ENCODE measurements at regions not wholly inside any gene's neighbourhood (a gene's known extent, or its start where the extent isn't known, plus 50 kb on each side); places are given as distances from the start of the nearest gene placed in this dataset.

DNA sequence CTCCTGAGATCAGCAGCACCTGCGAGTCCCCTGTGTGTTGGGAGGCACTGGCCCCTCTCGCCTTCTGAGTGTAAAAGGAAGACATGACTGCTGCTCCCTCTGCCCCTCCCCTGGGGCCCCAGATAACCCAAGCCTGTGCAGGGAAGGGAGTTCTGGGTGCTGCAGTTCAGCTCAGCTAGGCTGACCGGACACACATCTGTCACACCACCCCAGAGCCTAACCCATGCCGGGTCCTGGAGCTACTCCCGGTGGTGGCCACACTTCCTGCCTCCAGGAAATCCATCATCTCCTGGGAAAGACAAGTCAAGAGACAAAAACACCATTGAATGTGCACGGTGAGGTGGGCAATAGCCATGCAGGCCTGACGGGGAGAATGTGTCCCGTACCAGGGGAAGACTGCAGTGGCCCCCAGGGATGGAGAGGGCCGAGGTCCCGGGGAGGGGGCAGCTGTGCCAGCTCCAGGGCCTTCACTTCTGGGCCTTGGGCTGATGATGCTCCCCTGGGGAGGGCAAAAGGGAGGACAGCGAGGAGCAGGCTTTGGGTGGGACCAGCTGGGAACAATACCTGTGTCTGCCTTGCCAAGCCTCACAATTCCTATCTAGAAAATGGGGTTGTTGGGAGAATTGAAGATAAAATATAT, 210.6 kb downstream of the TFCP2L1 start:
- DNase-seq: no peak

DNA sequence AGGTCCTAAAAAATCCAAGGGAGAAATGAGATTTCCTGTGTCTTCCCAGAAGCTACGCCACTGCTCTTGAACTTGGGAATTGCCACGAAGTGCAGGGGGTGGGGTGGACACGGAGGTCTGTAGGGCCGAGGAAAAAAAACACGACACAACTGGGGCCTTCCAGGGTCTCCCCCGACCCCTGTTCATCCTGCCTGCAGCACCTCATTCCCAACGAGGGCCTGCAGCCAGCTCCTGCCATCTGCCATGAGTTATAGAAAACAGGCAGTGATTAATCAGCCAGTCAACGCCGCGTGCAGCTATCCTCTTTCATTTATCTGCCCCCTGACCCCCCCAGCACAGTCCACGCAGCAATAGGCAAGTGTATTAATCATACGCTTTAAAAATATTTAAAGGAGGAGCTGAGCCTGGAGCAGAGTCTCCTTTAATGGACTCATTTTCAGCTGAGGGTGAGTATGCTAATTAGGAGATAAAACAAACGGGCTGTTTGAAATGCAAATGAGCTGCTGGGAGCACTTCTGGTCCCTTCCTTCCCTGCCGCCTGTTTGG, 209.9 kb downstream of the TFCP2L1 start:
- peak in 1 of 2 donors; percentile 54 for DNase-seq

DNA sequence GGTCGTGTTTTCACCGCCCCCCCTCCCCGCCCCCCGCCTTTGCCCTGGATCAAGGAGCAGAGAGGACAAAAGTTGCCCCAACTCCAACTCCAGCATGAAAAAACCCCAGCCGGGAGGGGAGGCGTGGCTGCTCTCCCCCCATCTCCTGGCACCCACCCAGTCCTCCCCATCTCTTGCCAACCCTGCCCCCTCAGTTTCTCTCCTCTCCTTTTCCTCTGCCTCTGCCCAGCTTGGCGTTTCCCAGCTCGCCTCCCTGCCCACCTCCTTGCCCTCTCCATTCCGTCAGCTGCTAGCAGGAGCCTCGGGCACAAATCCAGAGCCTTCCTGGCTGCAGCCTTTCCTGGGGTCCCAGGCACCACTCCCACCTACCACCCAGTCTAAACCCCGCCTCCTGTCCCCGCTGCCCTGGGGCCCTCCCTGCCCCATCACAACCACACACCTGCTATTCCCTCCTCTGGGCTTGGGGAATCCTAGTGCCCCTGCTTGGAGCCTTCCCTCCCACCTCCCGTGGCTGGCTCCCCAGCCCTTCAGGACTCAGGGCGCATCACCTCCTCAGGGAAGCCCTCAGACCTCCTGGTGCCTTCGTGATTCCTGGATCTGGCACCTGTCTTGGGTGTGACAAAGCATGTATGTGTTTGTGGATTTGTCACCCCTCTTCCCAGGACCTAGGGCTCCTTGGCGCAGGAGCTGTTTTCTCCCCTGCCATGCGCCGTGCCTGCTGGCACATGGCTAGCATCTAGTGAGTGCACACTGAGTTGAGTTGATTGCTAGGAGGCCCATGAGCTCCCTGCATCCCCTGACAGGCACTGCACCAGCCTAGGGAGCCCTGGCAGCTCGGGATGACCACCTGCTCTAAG, 209.1 kb downstream of the TFCP2L1 start:
- DNase-seq: no peak

DNA sequence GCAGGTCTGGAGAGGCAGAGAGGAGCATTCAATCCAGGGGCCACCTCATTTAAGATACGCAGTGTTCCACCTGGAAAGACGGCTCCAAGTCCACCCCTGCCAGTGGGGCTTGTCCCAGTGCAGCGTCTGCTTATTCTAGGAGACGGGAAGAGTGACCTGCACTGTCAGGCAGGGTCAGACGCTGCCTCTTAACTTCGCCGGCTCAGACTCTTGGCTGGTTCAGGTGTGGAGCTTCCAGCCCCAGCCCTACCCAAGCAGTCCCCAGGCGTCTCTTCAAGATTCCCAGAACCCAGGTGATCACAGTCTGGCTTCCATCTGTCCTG, 208.5 kb downstream of the TFCP2L1 start:
- DNase-seq: no peak

DNA sequence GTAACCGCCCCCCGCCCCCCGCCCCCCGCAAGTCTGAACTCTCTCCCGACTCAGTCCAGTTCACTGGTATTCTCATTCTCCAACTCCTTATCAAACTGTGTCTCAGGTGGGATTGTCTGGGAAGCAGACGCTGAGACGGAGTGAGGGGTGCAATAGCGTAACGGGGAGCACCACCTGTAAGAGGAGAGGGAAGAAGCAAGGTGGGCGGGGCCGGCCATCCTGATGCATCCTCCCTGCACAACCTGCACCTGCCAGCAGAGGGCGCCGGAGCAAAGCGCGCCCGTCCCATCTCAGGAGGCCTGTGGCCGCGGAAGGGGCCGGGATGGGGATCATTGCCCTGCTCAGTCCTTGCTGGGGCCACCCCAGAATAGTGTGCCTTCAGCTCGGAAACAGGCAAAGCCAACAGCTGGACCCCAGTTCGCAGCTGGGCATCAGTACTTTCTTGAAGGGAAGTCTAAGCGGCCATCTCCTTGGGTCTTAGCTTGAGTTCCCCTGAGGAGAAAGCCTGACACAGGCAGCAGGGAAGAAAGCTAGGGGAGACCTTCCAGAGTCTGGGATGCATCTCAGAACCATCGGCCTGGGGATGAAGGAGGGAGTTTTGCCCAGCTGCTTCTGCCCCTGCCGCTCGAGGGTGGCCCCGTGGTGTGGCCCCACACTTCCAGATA, 208.0 kb downstream of the TFCP2L1 start:
- no peak for DNase-seq

DNA sequence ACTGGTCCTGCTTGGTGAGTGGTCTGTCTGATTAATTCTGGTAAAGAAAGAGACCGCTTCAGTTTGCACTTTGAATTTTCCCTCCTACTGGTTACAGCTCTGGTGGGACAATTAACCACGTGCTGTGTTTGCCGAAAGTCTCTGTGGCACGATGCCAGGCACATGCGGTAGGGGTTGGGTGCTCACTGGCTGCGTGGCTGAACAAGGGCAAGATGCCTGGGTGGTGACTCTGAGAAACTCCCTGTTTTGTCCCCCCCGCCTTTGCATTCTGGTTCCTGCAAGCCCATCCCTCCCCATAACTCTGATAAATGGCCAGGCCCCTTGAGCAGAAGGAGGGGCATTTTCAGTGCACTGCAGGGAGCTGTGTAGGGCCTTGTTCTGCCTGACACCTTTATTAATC, 206.1 kb downstream of the TFCP2L1 start:
- no peak for DNase-seq

DNA sequence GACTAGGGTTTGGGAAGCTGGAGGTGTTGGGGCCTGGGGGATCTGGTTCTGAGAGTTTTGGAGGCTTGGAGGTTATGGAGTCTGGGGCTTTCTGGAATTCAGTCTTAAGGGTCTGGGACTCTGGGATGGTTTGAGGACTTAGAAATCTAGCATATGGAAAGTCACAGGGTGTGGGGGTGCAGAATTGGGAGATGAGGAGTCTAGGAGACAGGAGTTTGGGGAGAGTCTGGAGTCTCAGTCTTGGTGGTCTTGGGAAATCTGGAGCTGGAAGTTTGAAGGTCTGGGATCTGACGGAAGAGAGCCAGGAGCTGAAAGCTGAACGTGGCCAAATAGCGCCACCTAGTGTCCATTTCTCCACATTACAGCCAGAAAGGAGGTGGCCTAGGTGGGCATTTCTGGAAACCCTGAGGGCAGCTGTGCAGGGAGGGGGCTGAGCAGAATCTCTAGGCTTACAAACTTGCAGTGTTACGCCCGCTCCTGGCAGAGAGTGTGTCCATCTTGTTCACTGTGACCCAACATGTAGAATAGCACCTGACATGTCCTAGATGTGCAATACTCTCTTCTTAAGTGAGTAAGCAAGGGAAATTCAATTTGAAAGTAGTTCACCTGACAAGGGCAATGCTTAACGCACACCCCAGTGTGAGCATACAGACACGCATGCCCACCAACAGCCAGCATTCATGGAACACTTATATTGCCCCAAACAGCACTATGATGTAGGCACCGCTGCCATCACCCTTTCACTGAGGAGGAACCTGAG, 204.8 kb downstream of the TFCP2L1 start:
- peak; percentile 53 to 74 for DNase-seq

DNA sequence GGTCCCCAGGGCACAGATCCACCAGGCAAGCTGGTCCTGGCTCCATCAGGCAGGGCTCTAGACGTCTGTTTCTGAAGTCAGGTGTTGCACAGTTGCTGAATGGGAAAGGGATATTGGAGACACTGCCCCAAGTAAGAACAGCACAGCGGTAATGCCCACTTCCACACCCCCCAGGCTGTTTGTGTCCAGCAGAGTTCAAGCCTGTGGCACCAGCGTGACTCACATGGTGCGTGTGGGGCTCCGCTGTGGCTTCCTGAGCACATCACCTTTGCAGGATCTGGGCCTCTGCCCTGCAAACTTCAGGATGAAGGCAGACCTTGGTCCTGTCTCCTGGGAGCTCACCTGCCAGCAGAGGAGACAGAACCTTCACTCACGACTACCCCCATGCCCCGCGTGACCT, 203.3 kb downstream of the TFCP2L1 start:
- no peak for DNase-seq

DNA sequence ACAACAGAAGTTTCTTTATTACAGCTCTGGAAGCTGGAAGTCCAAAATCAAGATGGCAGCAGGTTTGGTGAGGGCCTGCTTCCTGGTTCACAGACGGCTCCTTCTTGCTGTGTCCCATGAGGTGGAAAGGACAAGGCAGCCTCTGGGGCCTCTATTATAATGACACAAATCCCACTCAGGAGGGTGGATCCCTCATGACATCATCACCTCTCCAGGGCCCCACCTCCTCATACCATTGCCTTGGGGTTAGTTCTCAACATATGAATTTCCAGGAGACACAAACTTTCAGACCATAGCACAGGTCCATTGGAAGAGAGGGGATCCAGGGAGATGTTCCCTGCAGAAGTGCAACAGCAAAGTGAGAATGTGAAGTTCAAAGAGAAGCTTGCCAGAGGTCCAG, 202.8 kb downstream of the TFCP2L1 start:
- no peak for DNase-seq

DNA sequence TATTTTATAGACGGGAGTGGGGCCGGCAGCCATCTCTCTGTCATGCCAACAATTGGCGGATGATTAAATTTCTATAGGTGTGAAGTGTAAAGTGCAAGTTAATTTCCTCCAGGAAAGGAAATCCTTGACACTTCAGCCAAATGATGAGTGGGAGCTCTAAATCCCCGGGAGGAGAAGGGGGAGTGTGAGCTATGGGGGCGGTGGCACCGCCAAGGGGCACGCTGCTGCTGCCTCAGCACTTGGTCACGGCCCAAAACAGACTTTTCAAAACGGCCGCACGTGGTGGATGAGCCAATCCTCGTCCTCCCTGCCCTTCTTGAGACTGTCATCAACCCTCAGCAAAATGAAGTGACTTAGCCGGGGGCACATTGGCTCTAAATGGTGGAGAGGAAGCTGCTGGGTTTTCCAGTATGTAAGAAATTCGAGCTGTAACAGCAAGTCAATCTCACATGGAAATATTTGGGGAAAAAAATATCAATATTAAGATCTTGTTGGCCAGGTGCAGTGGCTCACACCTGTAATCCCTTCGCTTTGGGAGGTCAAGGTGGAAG, 200.8 kb downstream of the TFCP2L1 start:
- no peak for DNase-seq

DNA sequence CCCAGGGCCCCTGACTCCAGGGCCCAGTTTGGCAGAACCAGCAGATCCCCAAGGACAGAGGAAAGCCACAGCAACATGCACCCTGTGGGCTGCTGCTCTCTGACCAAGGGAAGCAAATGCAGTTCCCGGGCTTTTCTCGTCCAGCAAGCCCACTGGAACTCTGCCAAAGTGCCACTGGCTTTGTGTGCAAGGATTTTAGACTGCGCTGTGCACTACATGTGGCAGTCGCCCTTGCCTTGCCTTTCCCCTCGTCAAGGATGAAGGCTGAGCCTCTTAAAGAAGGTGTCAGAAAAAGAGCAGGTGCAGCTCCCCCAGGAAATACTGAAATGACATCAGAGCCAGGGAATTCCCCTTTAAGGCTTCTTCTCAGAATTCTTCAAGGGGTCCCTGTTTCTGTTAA, 199.2 kb downstream of the TFCP2L1 start:
- DNase-seq: no peak

DNA sequence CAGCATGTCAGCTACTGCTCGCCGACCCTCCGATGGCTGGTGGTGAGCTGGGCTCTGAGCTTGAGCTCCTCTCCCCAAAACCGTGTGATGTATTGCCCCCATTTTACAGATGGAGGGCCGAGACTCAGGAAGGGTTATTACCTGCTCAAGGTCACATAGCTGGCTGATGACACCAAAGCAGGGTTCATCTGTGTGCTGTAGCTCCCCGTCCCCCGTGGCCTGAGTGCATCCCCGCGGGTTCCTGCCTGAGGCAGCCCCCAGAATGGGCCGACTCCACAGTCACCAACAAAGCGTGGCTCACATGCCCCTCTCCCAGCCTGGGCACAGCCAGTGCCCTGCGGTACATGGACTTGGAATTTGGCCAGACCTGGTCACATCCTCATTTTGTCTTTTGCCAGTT, 198.6 kb downstream of the TFCP2L1 start:
- DNase-seq: no peak

DNA sequence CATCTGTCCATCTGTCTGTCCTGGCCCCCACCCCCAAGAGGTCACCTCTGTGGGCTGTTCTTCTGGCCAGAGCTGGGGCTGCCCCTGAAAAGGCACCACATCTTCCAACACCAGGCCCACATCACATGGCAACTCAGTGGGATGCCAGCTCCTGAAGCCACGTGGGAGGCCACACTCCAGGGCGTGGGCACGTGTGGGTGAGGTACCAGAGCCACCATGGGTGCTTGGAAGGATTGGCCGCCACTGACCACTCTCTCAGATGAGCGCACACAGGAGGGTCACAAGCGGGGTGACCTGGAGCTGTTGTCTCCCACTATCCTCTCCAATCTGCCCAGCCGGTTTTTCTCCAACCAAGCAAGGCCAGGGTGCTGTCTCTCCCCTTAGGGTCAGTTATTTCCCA, 197.9 kb downstream of the TFCP2L1 start:
- DNase-seq: no peak

DNA sequence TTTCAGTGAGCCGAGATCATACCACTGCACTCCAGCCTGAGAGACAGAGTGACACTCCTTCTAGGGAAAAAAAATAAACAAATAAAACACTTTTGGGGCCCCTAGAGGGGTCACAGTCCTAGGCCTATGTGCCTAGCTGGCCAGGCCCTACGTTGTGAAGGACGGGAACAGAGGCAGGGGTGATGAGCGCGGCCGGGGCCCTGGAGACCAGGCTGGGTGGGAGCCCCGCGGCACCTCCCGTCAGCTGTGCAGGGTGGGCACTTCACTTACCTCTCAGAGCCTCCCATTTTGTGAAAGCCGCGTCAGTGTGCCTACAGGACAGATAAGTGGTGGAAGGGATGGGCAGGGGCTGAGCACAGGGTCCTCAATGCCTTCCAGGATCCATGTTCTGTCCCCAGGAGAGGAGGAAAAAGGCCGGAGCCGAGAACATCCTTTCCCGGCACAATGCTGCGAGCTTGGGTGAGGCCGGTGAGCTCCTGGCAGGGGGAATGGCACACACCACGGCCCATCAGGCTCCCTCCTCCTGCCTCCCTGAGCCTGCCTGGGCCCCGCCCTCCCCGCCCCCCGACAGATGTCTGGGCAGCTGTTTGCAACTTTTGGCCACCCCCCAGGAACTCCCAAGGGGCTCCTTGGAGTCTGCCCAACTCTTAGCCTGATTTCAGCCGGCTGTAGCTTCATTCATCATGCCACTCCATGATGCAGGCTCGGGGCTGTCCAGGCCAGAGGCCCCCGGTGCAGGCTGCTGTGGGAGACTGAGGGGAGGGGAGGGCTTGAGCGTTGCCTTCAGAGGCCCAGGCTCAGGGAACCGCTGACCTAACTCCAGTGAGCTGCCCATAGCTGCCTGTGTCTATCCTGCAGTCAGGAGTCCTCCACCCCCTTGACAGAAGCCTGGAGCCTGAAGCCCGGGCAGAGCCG, 196.5 kb downstream of the TFCP2L1 start:
- peak; percentile 64 to 73 for DNase-seq

DNA sequence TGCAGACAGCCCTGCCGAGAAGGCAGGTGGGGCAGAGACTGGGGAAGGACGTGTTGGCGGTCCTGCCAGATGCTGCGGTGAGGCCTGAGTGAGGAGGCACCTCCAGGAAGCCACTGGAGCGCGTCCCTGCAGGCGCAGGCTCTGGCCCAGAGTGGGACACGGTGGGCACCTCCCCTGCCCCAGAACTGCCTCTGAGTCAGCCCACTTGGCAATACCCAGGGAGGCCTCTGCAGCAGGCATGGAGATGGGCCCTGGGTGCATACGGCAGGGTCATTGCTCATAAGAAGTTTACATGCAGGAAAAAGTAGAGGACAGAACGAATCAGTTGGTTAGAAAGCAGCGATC, 195.9 kb downstream of the TFCP2L1 start:
- DNase-seq: no peak

DNA sequence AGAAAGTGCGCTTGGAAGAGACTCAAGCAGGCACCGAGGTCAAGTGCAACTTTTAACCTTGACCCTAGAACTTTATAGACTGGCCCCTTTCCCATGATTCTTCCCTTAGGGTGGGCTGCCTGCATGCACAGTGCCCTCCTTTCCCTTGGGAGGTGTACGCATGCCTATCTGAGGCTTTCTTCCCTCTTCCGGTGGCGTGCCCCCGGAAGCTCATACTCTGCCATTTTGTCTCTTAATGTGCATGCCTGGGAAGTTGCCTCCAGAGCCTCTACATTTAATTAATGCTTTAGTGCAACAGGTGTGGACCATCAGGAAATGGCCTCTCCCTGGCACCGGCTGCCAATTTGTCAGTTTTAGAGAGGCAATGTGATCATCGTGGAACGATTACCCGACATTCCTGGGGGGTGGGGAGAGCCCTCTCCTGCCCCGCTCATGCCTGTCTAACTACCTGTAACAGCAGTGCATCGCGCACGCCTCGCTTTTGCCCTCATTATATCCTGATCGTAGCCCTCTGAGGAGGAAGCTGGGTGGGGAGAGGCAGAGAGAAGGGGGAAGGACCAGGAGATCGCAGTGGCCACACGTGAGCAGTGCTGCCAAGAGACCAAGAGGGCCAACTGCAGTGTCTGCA, 194.8 kb downstream of the TFCP2L1 start:
- no peak for DNase-seq

DNA sequence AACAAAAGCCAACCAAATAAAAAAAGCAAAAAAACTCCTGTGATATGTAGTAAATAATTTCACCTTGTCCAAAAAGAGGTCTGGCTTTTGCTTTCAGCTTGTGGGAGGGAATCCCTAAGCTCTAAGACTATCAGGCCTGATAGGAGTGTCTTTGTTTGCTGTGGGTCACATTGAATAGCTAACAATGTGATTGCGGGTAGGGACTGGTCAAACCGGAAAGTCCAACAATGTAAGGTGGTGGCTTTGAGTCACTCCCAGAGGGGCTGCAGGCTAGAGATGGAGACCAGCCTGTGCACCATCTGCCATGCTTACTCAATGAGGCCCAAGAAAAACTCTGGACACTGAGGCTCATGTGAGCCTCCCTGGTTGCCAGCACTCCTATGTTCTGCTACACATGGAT, 192.9 kb downstream of the TFCP2L1 start:
- DNase-seq: no peak

DNA sequence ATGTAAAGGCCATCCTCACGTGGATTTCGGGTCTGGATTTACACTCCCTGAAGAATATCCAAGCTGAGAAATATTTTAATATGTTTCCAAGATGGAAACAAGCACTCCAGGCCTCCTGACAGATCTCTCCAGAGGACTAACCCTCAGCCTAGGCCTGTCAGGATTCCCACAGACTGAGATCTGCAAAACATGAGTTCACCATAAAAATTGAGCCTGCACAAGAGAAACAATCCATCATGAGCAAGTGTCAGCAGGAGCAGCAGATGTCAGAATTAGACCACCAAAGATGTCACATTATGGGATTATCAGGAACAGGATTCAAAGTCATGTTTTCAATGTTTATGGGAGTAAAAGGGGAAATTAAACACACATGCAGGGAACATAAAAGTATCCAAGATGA, 191.3 kb downstream of the TFCP2L1 start:
- DNase-seq: no peak

DNA sequence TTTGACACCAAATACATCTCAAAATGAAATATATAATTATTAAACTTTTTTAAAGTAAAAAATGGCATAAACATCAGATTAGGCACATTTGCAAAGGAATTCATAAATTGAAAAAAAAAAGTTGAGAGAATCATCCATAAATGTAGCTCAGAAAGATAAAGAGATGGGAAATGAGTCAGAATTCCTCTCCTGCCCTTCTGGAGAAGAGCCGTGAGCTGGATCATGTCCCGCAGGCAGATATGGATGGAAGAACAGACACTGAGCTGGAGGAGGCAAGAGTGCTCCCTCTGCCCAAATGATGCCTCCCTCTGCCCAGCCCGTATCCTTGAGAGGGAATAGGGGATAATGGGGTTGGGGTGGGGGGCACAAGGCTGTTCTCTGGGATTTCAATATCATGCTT, 190.9 kb downstream of the TFCP2L1 start:
- no peak for DNase-seq

DNA sequence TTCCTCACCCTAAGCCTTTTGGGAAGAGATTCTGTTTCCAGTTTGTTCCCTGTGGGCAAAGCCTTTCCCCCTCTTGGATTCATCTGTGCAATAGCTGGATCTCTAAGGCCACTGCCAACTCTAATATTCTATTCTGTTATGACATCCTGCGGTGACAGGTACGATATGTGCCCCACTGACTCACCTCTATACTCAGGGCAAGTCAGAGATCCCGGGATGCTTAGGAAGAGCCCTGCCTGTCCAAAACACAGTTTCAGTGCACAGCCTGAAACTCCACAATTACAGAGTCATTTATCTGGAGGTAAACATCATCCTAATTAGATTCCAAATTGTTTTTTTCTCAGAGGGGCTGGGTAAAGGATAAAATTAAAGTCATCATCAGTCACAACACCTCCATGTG, 190.2 kb downstream of the TFCP2L1 start:
- DNase-seq: no peak

All from right lung (tissue), 2 donors.